IPS DF 4.7 (cell line): ENCODE measurements at regions not wholly inside any gene's neighbourhood (a gene's known extent, or its start where the extent isn't known, plus 50 kb on each side); places are given as distances from the start of the nearest gene placed in this dataset.
"Not testable (repeated sequence)": the region's sequence is repeated elsewhere in the genome, so short reads cannot be mapped to it uniquely, and the experiment has no call there.

Experiments used
- DNase-seq: peaks from one replicate; pipeline ENCODE4 v3.0.0-alpha.2; 2013; ENCODE audit warnings: low spot score; ENCODE audit errors: extremely low read depth

DNA sequence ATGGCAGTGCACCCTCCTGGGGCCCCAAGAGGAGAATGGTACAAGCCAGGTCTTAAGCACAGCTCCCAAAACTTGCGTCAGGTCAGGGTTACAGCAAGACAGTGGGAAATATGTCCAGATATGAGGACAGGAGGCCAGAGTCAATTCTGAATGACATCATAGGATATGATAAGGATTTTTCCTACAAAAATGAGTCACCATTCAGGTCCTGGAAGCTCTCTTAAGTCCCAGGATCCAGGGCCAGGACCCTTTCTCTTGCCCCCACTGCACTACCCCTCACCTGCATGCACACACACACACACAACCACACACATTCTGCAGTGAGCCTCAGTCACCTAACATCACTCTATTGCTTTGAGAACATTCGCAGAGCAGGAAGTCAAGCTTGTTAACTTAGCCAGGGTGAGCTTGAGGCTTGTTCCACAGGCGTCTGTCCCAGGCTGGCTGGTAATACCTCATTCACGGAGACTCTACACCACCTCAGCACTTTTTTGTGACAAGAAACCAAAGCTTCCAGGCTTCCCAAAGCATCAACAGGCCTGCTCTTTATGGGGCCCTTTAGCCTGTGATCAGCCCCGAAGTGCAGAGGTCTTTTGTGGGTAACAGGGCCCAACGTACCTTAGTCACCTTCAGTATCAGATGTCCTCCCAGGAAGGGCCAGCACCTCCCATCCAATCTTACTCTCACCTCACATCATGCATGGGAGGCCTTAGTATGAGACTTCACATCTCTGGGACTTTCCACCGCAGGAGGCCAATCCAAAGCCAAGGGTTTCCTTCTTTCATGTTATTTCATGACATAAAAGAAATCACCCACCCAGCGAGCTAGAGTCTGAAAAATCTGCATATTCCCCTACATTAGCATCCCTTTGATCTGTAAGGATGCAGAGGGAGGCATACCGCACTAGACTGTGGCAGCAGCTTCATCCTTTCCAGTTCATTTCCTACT lies 74.0 kb upstream of the LIPC start:
- no peak for DNase-seq

DNA sequence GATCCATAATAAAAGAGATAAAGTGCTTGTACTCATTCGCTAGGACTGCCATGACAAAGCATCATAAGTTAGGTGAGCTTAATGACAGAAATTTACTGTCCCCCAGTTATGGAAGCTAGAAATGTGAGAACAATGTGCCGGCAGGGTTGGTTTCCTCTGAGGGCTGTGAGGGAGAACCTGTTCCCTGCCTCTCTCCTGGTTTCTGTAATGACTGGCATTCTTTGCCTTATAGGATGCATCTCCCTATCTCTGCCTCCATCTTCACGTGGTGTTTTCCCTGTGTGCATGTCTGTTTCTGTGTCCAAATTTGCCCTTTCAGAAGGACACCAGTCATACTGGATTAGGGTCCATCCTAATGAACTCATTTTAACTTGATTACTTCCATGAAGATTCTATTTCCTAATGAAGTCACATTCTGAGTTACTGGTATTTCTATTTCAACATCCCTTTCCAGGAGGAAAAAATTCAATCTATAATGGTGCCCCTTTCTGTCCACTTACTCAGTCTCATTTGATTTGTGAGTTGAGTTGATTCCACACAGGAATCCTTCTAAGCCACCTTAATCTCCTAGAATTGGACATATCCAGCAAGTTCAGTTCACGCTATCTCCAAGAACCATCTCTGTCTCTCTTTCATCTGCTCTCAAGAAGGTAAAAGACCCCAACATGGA lies 71.2 kb upstream of the LIPC start:
- DNase-seq: no peak

DNA sequence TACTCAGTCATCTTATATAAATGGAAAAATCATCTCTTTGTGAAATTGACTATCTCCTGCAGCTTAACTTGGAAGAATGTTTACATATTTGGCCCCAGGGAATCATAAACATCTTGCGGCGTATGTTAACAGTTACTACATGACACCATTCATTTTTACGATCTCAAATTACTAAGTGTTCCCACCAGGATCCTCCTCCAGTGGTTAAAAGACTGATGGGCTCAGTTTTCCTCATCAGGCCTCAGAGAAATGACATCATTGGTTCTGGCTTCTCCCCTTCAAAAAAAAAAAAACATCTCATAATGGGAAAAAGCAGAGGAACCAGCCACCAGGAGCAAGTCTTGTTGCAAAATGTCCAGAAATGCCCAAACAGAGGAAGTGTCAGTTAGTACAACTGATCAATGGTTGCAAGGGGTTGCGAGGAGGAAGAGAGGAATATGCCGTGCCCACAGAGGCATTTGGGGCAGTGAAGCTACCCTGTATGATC lies 70.5 kb upstream of the LIPC start:
- no peak for DNase-seq

DNA sequence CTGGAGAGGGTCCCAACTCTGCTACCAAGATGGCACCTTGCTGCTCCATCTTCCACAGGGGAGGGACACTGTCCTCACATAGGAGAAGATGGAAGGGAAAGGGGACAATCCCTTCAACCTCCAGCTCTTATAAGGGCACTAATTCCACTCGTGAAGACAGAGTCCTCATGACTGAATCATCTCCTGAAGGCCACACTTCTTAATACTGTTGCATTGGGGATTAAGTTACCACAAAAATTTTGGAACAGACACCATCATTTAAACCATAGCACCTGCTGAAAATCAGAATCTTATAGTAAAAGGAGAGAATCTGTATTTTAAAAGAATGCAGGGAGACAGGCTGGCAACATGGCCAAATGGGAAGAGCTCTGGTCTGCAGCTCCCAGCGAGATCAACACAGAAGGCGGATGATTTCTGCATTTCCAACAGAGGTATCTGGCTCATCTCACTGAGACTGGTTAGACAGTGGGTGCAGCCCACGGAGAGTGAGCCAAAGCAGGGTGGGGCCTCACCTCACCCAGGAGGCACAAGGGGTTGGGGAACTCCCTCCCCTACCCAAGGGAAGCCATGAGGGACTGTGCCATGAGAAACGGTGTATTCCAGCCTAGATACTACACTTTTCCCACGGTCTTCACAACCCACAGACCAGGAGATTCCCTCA lies 69.4 kb upstream of the LIPC start:
- no peak for DNase-seq

DNA sequence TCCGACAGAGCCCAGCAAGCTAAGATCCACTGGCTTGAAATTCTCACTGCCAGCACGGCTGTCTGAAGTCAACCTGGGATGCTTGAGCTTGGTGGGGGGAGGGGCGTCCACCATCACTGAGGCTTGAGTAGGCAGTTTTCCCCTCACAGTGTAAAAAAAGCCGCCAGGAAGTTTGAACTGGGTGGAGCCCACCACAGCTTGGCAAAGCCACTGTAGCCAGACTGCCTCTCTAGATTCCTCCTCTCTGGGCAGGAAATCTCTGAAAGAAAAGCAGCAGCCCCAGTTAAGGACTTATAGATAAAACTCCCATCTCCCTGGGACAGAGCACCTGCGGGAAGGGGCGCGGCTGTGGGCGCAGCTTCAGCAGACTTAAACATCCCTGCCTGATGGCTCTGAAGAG lies 68.7 kb upstream of the LIPC start:
- DNase-seq: not testable (repeated sequence)

- DNase-seq: not testable (repeated sequence)
Observed at GRCh38 chr15:58363673-58364072, 68.1 kb upstream of the LIPC start.

GRCh38 chr15:58365098-58365497 lies 66.7 kb upstream of the LIPC start:
- DNase-seq: not testable (repeated sequence)

DNA sequence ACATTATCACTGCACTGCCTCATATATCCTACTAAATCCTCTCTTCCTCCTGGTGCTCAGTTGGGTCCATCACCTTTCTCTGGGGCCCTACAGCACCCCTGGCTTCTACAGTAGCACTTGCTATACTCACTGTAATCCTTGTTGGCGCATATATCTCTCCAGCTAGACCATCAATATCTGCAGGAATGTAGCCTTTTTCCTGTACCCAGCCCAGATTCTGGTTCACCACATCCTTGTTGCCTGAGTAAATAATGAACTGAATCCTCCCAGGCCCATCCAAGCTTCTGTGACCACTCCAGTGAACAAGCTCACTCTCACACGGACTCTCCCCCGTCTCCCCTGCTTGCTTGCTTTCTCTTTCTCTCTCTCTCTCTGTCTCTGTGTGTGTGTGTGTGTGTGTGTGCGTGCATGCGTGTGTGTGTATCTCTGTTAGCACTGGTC lies 62.5 kb upstream of the LIPC start:
- DNase-seq: no peak

- DNase-seq: no peak
Observed at GRCh38 chr15:58369956-58370355, 61.8 kb upstream of the LIPC start.

DNA sequence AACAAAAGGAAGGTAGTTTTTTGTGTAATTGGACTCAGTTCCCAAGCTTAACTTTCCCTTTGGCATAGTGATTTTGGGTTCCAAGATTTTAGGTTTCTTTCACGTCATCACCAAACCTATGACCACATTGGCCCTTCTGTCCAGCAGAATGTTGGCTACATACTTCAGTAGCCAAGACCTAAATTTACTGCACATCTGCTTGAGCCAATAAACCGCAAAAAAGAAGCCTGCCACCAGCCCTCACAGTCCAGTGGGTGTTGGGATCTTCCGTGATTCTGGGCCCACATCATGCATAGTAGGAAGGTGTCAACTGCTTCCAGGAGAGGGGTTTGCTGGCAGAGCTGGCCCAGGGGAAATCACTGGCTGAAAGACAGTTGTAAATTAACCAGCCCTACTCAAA lies 57.6 kb upstream of the LIPC start:
- no peak for DNase-seq

DNA sequence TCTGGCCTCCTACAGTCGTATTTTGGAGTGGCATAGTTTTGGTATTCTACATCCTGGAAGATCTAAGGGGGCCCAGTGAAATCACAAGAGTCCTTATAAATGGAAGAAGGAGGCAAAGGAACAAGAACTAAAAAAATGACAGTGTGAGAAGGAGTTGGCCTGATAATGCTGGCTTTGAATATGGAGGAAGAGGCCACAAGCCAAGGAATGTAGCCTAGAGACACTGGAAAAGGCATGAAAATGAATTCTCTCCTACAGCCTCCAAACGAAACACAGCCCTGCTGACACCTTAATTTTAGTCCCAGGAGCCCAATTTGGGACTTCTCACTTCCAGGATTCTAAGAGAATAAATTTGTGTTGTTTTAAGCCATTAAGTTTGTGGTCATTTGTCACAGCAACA lies 54.6 kb upstream of the LIPC start:
- no peak for DNase-seq

- no peak for DNase-seq
Observed at GRCh38 chr15:58378241-58379085, 53.3 kb upstream of the LIPC start.

- DNase-seq: not testable (repeated sequence)
Observed at GRCh38 chr15:58379454-58379853, 52.3 kb upstream of the LIPC start.

GRCh38 chr15:58380280-58380945 lies 51.4 kb upstream of the LIPC start:
- DNase-seq: no peak

GRCh38 chr15:58381697-58382096 lies 50.1 kb upstream of the LIPC start:
- DNase-seq: no peak
